ENCODE measurements at regions not wholly inside any gene's neighbourhood (a gene's known extent, or its start where the extent isn't known, plus 50 kb on each side); places are given as distances from the start of the nearest gene placed in this dataset.

DNA sequence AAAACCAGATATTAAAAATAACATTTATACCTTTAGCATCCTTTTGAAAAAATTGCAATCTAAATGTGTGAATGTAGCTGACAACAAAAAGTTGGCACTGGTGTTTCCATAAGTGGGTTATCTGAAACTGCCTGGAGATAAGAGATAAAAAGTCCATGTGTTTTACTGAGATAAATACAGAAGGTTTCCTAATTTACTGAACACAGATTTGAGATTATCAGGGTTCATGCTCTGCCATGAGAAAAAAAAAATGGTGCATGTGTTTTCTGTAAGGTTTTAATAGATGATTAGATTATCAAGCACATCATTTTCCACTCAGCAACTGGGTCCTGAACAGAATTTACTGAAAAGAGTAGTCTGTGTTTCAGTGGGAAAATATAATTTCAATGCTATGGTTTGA, 326.2 kb upstream of the SLIT2 start:
- no peak overlapping the region for H3K9ac ChIP-seq
- H3K4me2 ChIP-seq = no peak overlapping the region
- no peaks in the 10 kb centered on the region for H3K79me2 ChIP-seq (ENCODE audit: insufficient read depth)
- ChIA-PET CTCF (interaction anchor here (0.5 to 1.8 kb wide), 4 partner anchors 12 to 323 kb away, joined by 3 to 6 read pairs (median 4); no protein-coding TSS in a partner anchor), POLR2A (no interaction called here)
- peaks cover 0 to 11% of the 10 kb centered on the region in 2 experiments; a peak in 2 of 4 replicates for H3K4me1 ChIP-seq (ENCODE audit: control insufficient read depth in 1 of 2, insufficient read depth in 2 of 2, low read depth in 1 of 2, low read length in 1 of 2)
- H3K27me3 ChIP-seq (ENCODE audit: insufficient read depth) = no peaks in the 10 kb centered on the region
- H3K9me2 ChIP-seq = no peaks in the 10 kb centered on the region
- H3K9me3 ChIP-seq = no peaks in the 10 kb centered on the region
- H3K36me3 ChIP-seq (replicated peaks in 1 of 2; ENCODE audit: control insufficient read depth in 1 of 2, insufficient read depth in 2 of 2, low read length in 1 of 2) = no peaks in the 10 kb centered on the region
- DNase-seq = peak; percentile 57
- H3F3A ChIP-seq (replicated peaks; ENCODE audit: insufficient read depth) = no peaks in the 10 kb centered on the region
- H4K20me1 ChIP-seq (ENCODE audit: insufficient read depth) = no peaks in the 10 kb centered on the region
- peak; percentile 25; the same call in 1 of the 2 replicates for TF ChIP-seq POLR2AphosphoS5 (IDR thresholded peaks at IDR 0.05; ENCODE audit: low read depth, low read length)
- TF ChIP-seq, protein P1, sequence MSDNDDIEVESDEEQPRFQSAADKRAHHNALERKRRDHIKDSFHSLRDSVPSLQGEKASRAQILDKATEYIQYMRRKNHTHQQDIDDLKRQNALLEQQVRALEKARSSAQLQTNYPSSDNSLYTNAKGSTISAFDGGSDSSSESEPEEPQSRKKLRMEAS (IDR thresholded peaks at IDR 0.05; ENCODE audit: low read depth) = no peak
- peak; percentile 59; the same call in 1 of the 2 replicates for TF ChIP-seq MXI1 (IDR thresholded peaks at IDR 0.05; ENCODE audit: low read depth, low read length)
- peak; percentile 99 for TF ChIP-seq GATA2 (CRISPR knock-in tag; IDR thresholded peaks at IDR 0.05)
- TF ChIP-seq PBX3 (IDR thresholded peaks at IDR 0.05) = no peak
- peak; percentile 88 for TF ChIP-seq FOXJ3 (CRISPR knock-in tag; IDR thresholded peaks at IDR 0.05)
- TF ChIP-seq JUND (IDR thresholded peaks at IDR 0.05) = no peak
- TF ChIP-seq CHD2 (IDR thresholded peaks at IDR 0.05; ENCODE audit: low read length, partially characterized antibody) = peak; percentile 90
- TF ChIP-seq RCOR1 (IDR thresholded peaks at IDR 0.05; ENCODE audit: low read length) = peak; percentile 97
- 0 out of 2 replicates have a peak, but pooled peaks have one; percentile 25 for TF ChIP-seq TEAD4 (IDR thresholded peaks at IDR 0.05; ENCODE audit: borderline replicate concordance, insufficient read depth)
- 0 out of 2 replicates have a peak, but pooled peaks have one; percentile 25 for TF ChIP-seq RFX5 (IDR thresholded peaks at IDR 0.05; ENCODE audit: low read length)
- TF ChIP-seq TCF12 (IDR thresholded peaks at IDR 0.05) = peak; percentile 54
- no peak for TF ChIP-seq NRF1 (IDR thresholded peaks at IDR 0.05; ENCODE audit: low read depth, low read length)
- TF ChIP-seq RAD21 (IDR thresholded peaks at IDR 0.05; ENCODE audit: low read length) = peak; percentile 39; the same call in 1 of the 2 replicates
- no peak for TF ChIP-seq MEF2A (IDR thresholded peaks at IDR 0.05; ENCODE audit: borderline replicate concordance, low read depth)
- no peak for TF ChIP-seq USF1 (IDR thresholded peaks at IDR 0.05; ENCODE audit: borderline replicate concordance, low read depth)
- no peak for TF ChIP-seq EZH2phosphoT487 (IDR thresholded peaks at IDR 0.05; ENCODE audit: borderline replicate concordance, low read depth)
- TF ChIP-seq IRF3 (IDR thresholded peaks at IDR 0.05; ENCODE audit: low read depth, low read length) = 0 out of 2 replicates have a peak, but pooled peaks have one; percentile 15
- TF ChIP-seq EP300 (IDR thresholded peaks at IDR 0.05; ENCODE audit: borderline replicate concordance in 1 of 2, low read depth in 1 of 2, low read length in 1 of 2) = peak in 1 of 2 experiments; percentile 99; a peak in 2 of 4 replicates
- H2AFZ ChIP-seq (ENCODE audit: low read depth) = no peak overlapping the region
- peak overlapping the region in 1 of 2 experiments; percentile 76; a peak in 2 of 4 replicates for H3K27ac ChIP-seq (ENCODE audit: low read depth in 2 of 2, low read length in 1 of 2)
- no peak overlapping the region for H3K4me3 ChIP-seq (ENCODE audit: low read depth in 2 of 2, low read length in 1 of 2)

Measured in SK-N-SH (cell line).